ENCODE measurements at regions not wholly inside any gene's neighbourhood (a gene's known extent, or its start where the extent isn't known, plus 50 kb on each side); places are given as distances from the start of the nearest gene placed in this dataset.
"Not testable (repeated sequence)": the region's sequence is repeated elsewhere in the genome, so short reads cannot be mapped to it uniquely, and the experiment has no call there.

- not testable (repeated sequence) for DNase-seq (ENCODE audit: low spot score)
Measured at GRCh38 chr13:78866076-78866475, 207.1 kb upstream of the OBI1 start.

GRCh38 chr13:78862446-78862845, 203.5 kb upstream of the OBI1 start:
- no peak for DNase-seq (ENCODE audit: low spot score)

- no peak for DNase-seq (ENCODE audit: low spot score)
Measured at GRCh38 chr13:78852709-78853108, 193.8 kb upstream of the OBI1 start.

GRCh38 chr13:78845656-78846365, 186.9 kb upstream of the OBI1 start:
- DNase-seq (ENCODE audit: low spot score): no peak

- DNase-seq (ENCODE audit: low spot score): no peak
Measured at GRCh38 chr13:78844106-78844505, 185.2 kb upstream of the OBI1 start.

DNA sequence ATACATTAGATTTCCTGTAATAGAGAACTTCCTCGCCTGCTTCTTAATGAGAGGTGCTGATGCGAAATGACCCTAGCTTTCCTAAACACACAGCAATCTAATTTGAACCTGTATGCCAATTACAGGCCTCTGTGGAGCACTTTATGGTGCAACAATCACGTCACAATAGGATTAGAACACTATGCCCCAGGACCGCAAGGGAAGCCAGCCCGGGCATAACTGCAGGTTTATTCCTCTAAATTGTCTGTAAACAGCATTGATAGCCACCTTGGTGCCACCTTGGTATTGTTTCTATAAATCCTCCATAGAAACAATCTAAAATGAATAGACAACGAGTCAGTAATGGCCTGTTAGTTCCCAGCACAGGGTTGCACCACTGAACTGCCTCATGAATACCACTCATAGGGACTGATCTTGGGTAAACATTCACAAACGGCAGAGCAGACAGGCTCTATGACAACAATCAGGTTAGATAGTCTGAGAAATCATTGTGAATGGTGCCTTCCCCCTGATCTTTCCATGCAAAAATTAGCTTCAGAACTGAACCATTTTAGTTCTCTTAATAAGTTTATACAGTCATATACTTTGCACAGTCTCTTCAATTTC, 182.5 kb upstream of the OBI1 start:
- DNase-seq (ENCODE audit: low spot score): no peak

- DNase-seq (ENCODE audit: low spot score): no peak
Measured at GRCh38 chr13:78836238-78836784, 177.4 kb upstream of the OBI1 start.

DNA sequence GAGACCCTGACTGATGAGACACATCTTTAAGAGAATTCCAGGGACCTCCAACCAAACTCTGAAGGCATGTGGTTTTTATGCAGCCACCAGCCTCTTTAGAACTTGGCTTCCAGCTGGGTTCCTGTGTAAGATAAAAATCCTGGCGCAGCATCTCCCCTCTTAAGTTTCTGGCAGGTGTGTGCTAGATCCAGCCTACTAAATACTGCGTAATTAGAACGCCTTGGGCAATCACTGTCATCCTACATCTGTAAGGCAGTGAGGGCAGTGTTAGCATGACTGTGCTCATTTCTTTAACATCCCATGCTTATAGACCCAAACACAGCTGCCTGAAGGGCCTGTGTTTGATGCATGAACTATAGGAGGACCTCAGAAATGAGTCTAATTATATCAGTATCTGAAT, 173.5 kb upstream of the OBI1 start:
- no peak for DNase-seq (ENCODE audit: low spot score)

GRCh38 chr13:78830508-78830907, 171.6 kb upstream of the OBI1 start:
- no peak for DNase-seq (ENCODE audit: low spot score)

DNA sequence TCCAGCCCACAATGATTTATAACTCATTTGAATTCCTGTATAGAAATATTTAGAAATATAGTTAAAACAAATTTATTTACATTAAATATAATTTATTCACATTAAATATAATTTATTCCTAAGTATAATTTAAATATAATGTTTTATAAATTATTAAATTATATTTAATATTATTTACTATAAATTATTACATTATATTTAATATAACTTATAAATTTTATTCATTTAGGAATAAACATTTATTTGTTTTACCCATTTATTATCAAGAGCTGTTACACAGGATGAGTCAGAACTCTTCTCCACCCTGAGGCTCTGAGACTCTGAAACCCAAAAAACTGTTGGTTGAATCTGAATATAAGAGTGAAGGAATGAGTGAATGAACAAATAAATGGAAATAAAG, 170.9 kb upstream of the OBI1 start:
- no peak for DNase-seq (ENCODE audit: low spot score)

DNA sequence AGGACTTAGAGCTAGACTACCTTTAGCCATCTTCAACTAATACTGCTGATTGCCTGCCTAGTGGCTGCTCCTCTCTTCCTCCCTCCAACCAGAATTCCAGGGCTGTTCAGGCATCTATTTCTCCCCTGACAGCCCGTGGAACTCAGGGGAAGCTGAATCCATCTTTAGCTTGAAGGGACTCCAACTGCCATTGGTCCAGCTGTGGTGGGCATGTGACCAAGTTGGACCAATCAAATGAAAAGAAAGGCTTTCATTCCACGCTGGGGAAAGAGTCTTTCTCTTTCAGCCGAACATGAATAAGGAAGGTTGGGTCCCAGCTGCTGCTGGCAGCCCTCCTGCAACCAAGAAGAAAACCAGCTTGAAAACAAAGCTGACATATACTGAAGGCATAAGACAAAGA, 168.5 kb upstream of the OBI1 start:
- DNase-seq (ENCODE audit: low spot score): no peak

DNA sequence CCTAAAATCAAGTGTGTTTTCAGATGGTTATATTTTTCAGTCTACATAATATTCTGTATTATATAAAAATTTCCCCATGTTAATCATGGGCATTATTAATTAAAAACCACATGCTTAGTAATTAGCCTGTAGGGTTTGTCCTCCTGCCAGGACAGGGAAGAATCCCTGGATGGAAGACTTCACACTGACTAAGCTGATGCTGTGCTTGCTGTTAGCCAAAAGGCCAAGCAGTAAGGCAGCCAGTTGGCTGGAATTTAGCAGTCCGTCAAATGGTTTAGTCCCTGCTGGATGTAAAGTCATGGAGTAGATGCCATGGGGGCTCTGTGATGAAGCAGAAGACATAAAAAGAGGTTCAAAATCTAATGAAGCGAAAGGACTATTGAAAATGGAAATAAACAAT, 168.0 kb upstream of the OBI1 start:
- no peak for DNase-seq (ENCODE audit: low spot score)

GRCh38 chr13:78826312-78826711, 167.4 kb upstream of the OBI1 start:
- no peak for DNase-seq (ENCODE audit: low spot score)

DNA sequence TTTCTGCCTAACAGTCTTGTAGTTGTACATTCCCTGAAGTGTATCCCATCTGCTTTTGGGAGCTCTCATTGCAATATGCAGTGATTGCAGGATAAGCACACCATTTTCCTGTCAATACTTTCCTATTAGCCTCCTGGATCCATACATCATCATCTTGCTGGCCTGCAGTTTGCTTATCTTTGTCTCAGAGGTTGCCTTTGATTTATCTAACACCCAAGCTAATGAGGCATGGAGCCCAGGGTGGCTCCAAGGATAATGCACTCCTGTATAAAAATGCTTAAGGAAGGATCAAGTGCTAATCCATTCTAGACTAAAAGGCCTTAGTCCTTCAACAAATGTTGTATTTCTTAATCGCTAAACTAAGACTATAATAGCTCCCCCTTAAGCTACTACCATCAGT, 161.6 kb upstream of the OBI1 start:
- no peak for DNase-seq (ENCODE audit: low spot score)

DNA sequence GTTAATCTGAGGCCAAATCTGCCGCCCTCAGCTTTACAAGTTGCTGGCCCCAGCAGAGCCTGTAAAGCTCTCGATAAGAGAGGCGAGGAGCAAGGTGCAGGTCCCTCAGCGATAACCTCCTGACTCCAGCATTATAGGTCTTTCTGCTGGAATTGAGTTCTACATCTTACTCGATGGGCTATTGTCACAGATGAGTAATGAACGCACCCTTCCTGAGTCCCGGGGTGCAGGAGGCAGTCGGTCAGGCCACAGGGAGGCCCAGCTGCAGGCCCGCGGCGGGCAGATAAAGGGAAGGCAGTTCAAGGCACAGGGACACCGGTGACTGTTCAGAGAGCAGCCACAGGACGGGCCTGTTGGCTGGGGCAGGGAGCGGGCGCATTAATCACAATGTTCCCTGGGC, 157.6 kb upstream of the OBI1 start:
- DNase-seq (ENCODE audit: low spot score): no peak

- no peak for DNase-seq (ENCODE audit: low spot score)
Measured at GRCh38 chr13:78816154-78816553, 157.2 kb upstream of the OBI1 start.

- DNase-seq (ENCODE audit: low spot score): no peak
Measured at GRCh38 chr13:78806457-78806856, 147.5 kb upstream of the OBI1 start.

DNA sequence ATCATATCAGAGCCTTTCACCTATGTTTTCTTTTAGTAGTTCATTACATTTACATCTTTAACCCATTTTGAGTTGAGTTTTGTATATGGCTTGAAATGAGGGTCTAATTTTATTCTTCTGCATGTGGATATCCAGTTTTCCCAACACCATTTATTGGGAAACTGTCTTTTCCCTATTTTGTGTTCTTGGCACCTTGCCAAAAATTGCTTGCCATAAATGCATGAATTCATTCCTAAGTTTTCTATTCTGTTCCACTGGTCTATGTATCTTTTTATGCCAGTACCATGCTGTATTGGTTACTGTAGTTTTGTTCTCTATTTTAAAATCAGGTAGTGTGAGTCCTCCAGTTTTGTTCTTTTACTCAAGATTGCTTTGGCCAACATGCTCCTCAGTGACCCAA, 144.0 kb upstream of the OBI1 start:
- no peak for DNase-seq (ENCODE audit: low spot score)

DNA sequence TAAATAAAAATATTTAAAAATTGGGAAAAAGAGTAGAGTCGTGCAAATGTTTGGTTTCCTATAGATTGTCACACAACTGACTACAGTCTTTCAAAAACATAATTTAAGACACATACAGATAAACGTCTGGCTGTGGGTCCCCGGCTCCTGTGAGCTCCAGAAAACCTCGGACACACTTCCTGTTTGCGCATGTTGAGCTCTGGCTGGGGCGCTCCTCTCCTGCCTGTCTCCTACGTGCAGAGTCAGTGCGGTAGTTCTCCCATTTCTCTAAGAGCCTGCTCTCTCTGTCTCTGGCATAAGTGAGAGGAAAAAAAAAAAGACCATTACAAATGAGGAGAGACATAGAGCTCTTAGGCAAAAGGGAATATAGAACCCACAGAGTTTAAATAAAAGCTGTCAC, 128.2 kb upstream of the OBI1 start:
- DNase-seq (ENCODE audit: low spot score): no peak

DNA sequence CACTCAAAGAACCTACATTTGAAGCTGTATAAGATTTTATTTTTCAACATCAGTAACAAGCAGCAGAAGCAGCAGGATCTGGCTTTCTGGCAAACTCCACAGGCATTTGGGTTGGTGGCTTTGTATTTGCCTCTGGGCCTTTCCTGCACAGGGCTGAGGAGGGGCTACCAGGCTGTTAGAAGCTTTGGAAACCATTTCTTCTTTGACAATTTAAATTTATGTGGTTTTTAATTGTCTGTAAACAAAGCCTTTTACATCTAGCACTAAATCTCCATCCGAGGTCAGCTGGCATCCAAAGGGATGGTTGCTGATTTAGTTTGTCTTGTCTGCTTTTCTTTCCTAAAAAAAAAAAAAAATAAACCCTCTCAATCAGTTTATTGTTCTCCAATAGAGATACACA, 127.5 kb upstream of the OBI1 start:
- no peak for DNase-seq (ENCODE audit: low spot score)

- no peak for DNase-seq (ENCODE audit: low spot score)
Measured at GRCh38 chr13:78785764-78786163, 126.8 kb upstream of the OBI1 start.

- DNase-seq (ENCODE audit: low spot score): no peak
Measured at GRCh38 chr13:78784014-78784750, 125.2 kb upstream of the OBI1 start.

GRCh38 chr13:78780708-78781107, 121.8 kb upstream of the OBI1 start:
- DNase-seq (ENCODE audit: low spot score): no peak

Measured in Ammon's horn (tissue), 1 donor.